Sigmoid colon (tissue), 6 donors: ENCODE measurements at regions not wholly inside any gene's neighbourhood (a gene's known extent, or its start where the extent isn't known, plus 50 kb on each side); places are given as distances from the start of the nearest gene placed in this dataset.

ENCODE experiments used
- DNase-seq: peaks from one replicate; pipeline ENCODE4 v3.0.0-alpha.2; 2019
- H3K27ac ChIP-seq, 4 donors: fragments of 200-600 bp; sonication (generic); one replicate each; pipeline ENCODE4 v1.5.1; 2016 to 2019; ENCODE audit warnings: mild to moderate bottlenecking in 1 of 4
- H3K27me3 ChIP-seq, 3 donors: fragments of 200-600 bp; sonication (generic); one replicate each; pipeline ENCODE4 v1.5.1; 2019; ENCODE audit warnings: mild to moderate bottlenecking in 1 of 3
- H3K36me3 ChIP-seq, 4 donors: fragments of 200-600 bp; sonication (generic); one replicate each; pipeline ENCODE4 v1.5.1; 2016 to 2019
- H3K4me1 ChIP-seq, 4 donors: fragments of 200-600 bp; sonication (generic); one replicate each; pipeline ENCODE4 v1.5.1; 2017 to 2019
- H3K4me3 ChIP-seq, 4 donors: fragments of 200-600 bp; sonication (generic); one replicate each; pipeline ENCODE4 v1.5.1; 2017 to 2019; ENCODE audit warnings: mild to moderate bottlenecking in 2 of 4, moderate library complexity in 1 of 4
- H3K9me3 ChIP-seq, 4 donors: fragments of 200-600 bp in 3 of 4; sonication (generic) in 3 of 4; one replicate each; pipeline versions ENCODE4 v1.5.1 to v1.6.1; 2013 to 2019
- CTCF ChIP-seq, 4 experiments: fragments of 450-650 bp in 3 of 4; fragments of 200-600 bp in 1 of 4; IDR thresholded peaks; one replicate each; pipeline ENCODE4 v1.5.1; 2016 to 2019; ENCODE audit warnings: antibody characterized with exemption in 4 of 4, mild to moderate bottlenecking in 3 of 4, moderate library complexity in 2 of 4
- EP300 ChIP-seq, 4 donors: sonication (generic); formaldehyde crosslinking; IDR thresholded peaks; one replicate each; pipeline ENCODE4 v1.6.1; 2017; ENCODE audit warnings: antibody characterized with exemption in 4 of 4
- POLR2A ChIP-seq, 2 donors: fragments of 450-650 bp; IDR thresholded peaks; one replicate each; pipeline ENCODE4 v1.6.1; 2016; ENCODE audit warnings: antibody characterized with exemption in 2 of 2, mild to moderate bottlenecking in 2 of 2, moderate library complexity in 2 of 2
- POLR2AphosphoS5 ChIP-seq, 4 donors: sonication (generic); formaldehyde crosslinking; IDR thresholded peaks; one replicate each; pipeline ENCODE4 v1.6.1; 2017; ENCODE audit warnings: antibody characterized with exemption in 4 of 4
- WGBS, 2 donors: extraction: QIAGEN DNeasy Blood & Tissue Kit; methylation state at CpG; one replicate each; pipeline ENCODE4 v1.1.7; 2013; 5-methylcytosine and 5-hydroxymethylcytosine counted together
- intact Hi-C: fragments of 100-400 bp; cut with DNase I; formaldehyde crosslinking; loops from one replicate; pipeline ENCODE4 v1.15.1; 2023
- donor health status: healthy with polysubstance abuse.
- donor health status: healthy.

- H3K36me3 ChIP-seq = no peaks in the 10 kb centered on the region
- no peaks in the 10 kb centered on the region for H3K27me3 ChIP-seq
- H3K4me3 ChIP-seq = no peak overlapping the region
- intact Hi-C loops = no loop called here
- 37 to 63% methylated on average over 1 of the region's 1 CpG for WGBS, 2 donors
- H3K27ac ChIP-seq = no peak overlapping the region
- no peaks in the 10 kb centered on the region for H3K4me1 ChIP-seq
- H3K9me3 ChIP-seq = peaks cover 0 to 9% (median 0%) of the 10 kb centered on the region in 4 donors
- DNase-seq = no peak
- TF ChIP-seq POLR2A (IDR thresholded peaks at IDR 0.05) (no peak), POLR2AphosphoS5 (IDR thresholded peaks at IDR 0.05) (no peak), EP300 (IDR thresholded peaks at IDR 0.05) (no peak), CTCF (IDR thresholded peaks at IDR 0.05) (no peak)
Observed at GRCh38 chr11:108994887-108995286, 330.0 kb downstream of the DDX10 start.

- no peak overlapping the region for H3K4me3 ChIP-seq
- intact Hi-C loops = no loop called here
- H3K4me1 ChIP-seq = no peaks in the 10 kb centered on the region
- TF ChIP-seq POLR2AphosphoS5 (IDR thresholded peaks at IDR 0.05) = no peak
- TF ChIP-seq CTCF (IDR thresholded peaks at IDR 0.05) = no peak
- no peak for TF ChIP-seq POLR2A (IDR thresholded peaks at IDR 0.05)
- no peak for TF ChIP-seq EP300 (IDR thresholded peaks at IDR 0.05)
- no peak for DNase-seq
- no peaks in the 10 kb centered on the region for H3K27me3 ChIP-seq
- H3K27ac ChIP-seq = no peak overlapping the region
- H3K36me3 ChIP-seq = no peaks in the 10 kb centered on the region
- peaks cover 0 to 9% (median 0%) of the 10 kb centered on the region in 4 donors for H3K9me3 ChIP-seq
Observed at GRCh38 chr11:108997826-108998225, 333.0 kb downstream of the DDX10 start.

- Histone ChIP-seq H3K4me3 (no peak overlapping the region), H3K27me3 (no peaks in the 10 kb centered on the region), H3K36me3 (no peaks in the 10 kb centered on the region), H3K4me1 (no peaks in the 10 kb centered on the region), H3K27ac (no peak overlapping the region), H3K9me3 (peaks cover 0 to 8% (median 0%) of the 10 kb centered on the region in 4 donors)
- TF ChIP-seq POLR2A (IDR thresholded peaks at IDR 0.05) = no peak
- WGBS, 2 donors = 52 to 65% methylated on average over 1 of the region's 1 CpG
- no peak for DNase-seq
- intact Hi-C loops = no loop called here
Observed at GRCh38 chr11:109000531-109000930, 335.7 kb downstream of the DDX10 start.

GRCh38 chr11:109001585-109001984 is 336.7 kb downstream of the DDX10 start:
- no peak overlapping the region for H3K27ac ChIP-seq
- intact Hi-C loops = no loop called here
- no peak for DNase-seq
- no peak overlapping the region for H3K4me3 ChIP-seq
- no peaks in the 10 kb centered on the region for H3K4me1 ChIP-seq
- H3K9me3 ChIP-seq = peaks cover 0 to 3% (median 0%) of the 10 kb centered on the region in 4 donors
- TF ChIP-seq POLR2A (IDR thresholded peaks at IDR 0.05) (no peak), EP300 (IDR thresholded peaks at IDR 0.05) (no peak), CTCF (IDR thresholded peaks at IDR 0.05) (no peak), POLR2AphosphoS5 (IDR thresholded peaks at IDR 0.05) (no peak)
- no peaks in the 10 kb centered on the region for H3K27me3 ChIP-seq
- H3K36me3 ChIP-seq = no peaks in the 10 kb centered on the region

- Histone ChIP-seq H3K4me1 (no peaks in the 10 kb centered on the region), H3K27ac (no peak overlapping the region), H3K36me3 (no peaks in the 10 kb centered on the region), H3K9me3 (no peaks in the 10 kb centered on the region), H3K27me3 (no peaks in the 10 kb centered on the region), H3K4me3 (no peak overlapping the region)
- WGBS, 2 donors = 69 to 82% methylated on average over 4 of the region's 4 CpGs
- intact Hi-C loops = no loop called here
- TF ChIP-seq EP300 (IDR thresholded peaks at IDR 0.05) (no peak), POLR2A (IDR thresholded peaks at IDR 0.05) (no peak), CTCF (IDR thresholded peaks at IDR 0.05) (no peak), POLR2AphosphoS5 (IDR thresholded peaks at IDR 0.05) (no peak)
- no peak for DNase-seq
Observed at GRCh38 chr11:109012991-109013390, 348.1 kb downstream of the DDX10 start.
